PC-3 (cell line): ENCODE measurements at regions not wholly inside any gene's neighbourhood (a gene's known extent, or its start where the extent isn't known, plus 50 kb on each side); places are given as distances from the start of the nearest gene placed in this dataset.

ENCODE experiments used
- ATAC-seq: fragments of 200-7000 bp; cut with Tn5 transposase; 2 replicates; pipeline ENCODE4 v1.9.1; 2020; ENCODE audit warnings: mild to moderate bottlenecking, moderate library complexity
- BruUV-seq: library from RNA; stranded (reverse); fragments of 400-500 nt; replicated peaks from 2 replicates; lab custom pipeline; 2021; lab: Mats Ljungman, UMichigan
- CTCF ChIA-PET: fragments of 300-600 bp; sonication (Branson Sonifier 250); formaldehyde crosslinking; loops from one replicate; lab custom pipeline; 2022; ENCODE audit warnings: antibody characterized with exemption; lab: Charles Lee
- POLR2A ChIA-PET: fragments of 300-600 bp; sonication (Branson Sonifier 250); formaldehyde crosslinking; loops from one replicate; lab custom pipeline; 2022; ENCODE audit warnings: antibody characterized with exemption; ENCODE audit not compliant: unreplicated experiment; lab: Charles Lee
- DNase-seq: peaks from one replicate; pipeline ENCODE4 v3.0.0-alpha.2; 2015
- H2AFZ ChIP-seq: fragments of 300-600 bp; sonication (generic); 2 replicates; pipeline ENCODE4 v1.6.0; 2016; ENCODE audit warnings: antibody characterized with exemption, low read length
- H3F3A ChIP-seq: fragments of 300-600 bp; sonication (generic); one replicate; pipeline ENCODE4 v1.6.0; 2017; ENCODE audit warnings: antibody characterized with exemption, low read length, control low read depth, mild to moderate bottlenecking; ENCODE audit not compliant: unreplicated experiment
- H3K27ac ChIP-seq: fragments of 300-600 bp; sonication (generic); 2 replicates; pipeline ENCODE4 v1.5.1; 2016; ENCODE audit warnings: mild to moderate bottlenecking, low read length
- H3K27me3 ChIP-seq: fragments of 300-600 bp; sonication (generic); 2 replicates; pipeline ENCODE4 v1.6.1; 2016; ENCODE audit warnings: low read length, mixed read lengths
- H3K36me3 ChIP-seq: fragments of 300-600 bp; sonication (generic); 2 replicates; pipeline ENCODE4 v1.6.1; 2016; ENCODE audit warnings: low read depth, mixed run types, low read length, mixed read lengths
- H3K4me1 ChIP-seq: fragments of 300-600 bp; sonication (generic); 2 replicates; pipeline ENCODE4 v1.5.1; 2016; ENCODE audit warnings: low read length; ENCODE audit not compliant: insufficient read depth
- H3K4me2 ChIP-seq: fragments of 300-600 bp; sonication (generic); 2 replicates; pipeline ENCODE4 v1.6.0; 2016; ENCODE audit warnings: low read length
- H3K4me3 ChIP-seq: fragments of 300-600 bp; sonication (generic); 2 replicates; pipeline ENCODE4 v1.5.1; 2016; ENCODE audit warnings: mild to moderate bottlenecking, low read length, mixed read lengths
- H3K79me2 ChIP-seq: fragments of 300-600 bp; sonication (generic); 2 replicates; pipeline ENCODE4 v1.6.1; 2017; ENCODE audit warnings: low read length, mixed read lengths
- H3K9ac ChIP-seq: fragments of 300-600 bp; sonication (generic); 2 replicates; pipeline ENCODE4 v1.6.0; 2016; ENCODE audit warnings: mild to moderate bottlenecking, low read length
- H3K9me2 ChIP-seq: fragments of 300-600 bp; sonication (generic); replicated peaks from 2 replicates; pipeline ENCODE4 v1.6.1; 2016; ENCODE audit warnings: mixed run types, low read length, mixed read lengths
- H3K9me3 ChIP-seq: fragments of 300-600 bp; sonication (generic); 2 replicates; pipeline ENCODE4 v1.6.1; 2016; ENCODE audit warnings: low read length, mixed read lengths
- H4K20me1 ChIP-seq: fragments of 300-600 bp; sonication (generic); 2 replicates; pipeline ENCODE4 v1.6.1; 2016; ENCODE audit warnings: low read length, mixed read lengths
- CTCF ChIP-seq: fragments of 300-600 bp; sonication (generic); conservative IDR thresholded peaks from 2 replicates; pipeline ENCODE4 v1.5.1; 2017; ENCODE audit warnings: antibody characterized with exemption, low read depth, mild to moderate bottlenecking, low read length
- EZH2 ChIP-seq: fragments of 300-600 bp; sonication (generic); IDR thresholded peaks from one replicate; pipeline ENCODE4 v1.6.1; 2017; ENCODE audit warnings: antibody characterized with exemption, mild to moderate bottlenecking, low read length; ENCODE audit not compliant: unreplicated experiment
- EZH2phosphoT487 ChIP-seq: fragments of 300-600 bp; sonication (generic); IDR thresholded peaks from 2 replicates; pipeline ENCODE4 v1.6.1; 2018; ENCODE audit warnings: mild to moderate bottlenecking, antibody characterized with exemption, low read length, borderline replicate concordance
- intact Hi-C: fragments of 100-400 bp; cut with micrococcal nuclease; formaldehyde crosslinking; loops from 2 replicates; pipeline ENCODE4 v1.9.0; 2023

GRCh38 chr16:25390761-25391160, 133.1 kb upstream of the ZKSCAN2 start:
- DNase-seq (no peak), ATAC-seq (no peak)
- Histone ChIP-seq H3K9me2 (no peaks in the 10 kb centered on the region), H3K79me2 (no peaks in the 10 kb centered on the region), H3K9me3 (no peaks in the 10 kb centered on the region), H3F3A (no peaks in the 10 kb centered on the region), H3K36me3 (no peaks in the 10 kb centered on the region), H3K4me1 (no peaks in the 10 kb centered on the region), H3K4me2 (no peak overlapping the region), H3K27ac (no peak overlapping the region), H3K4me3 (no peak overlapping the region), H2AFZ (no peak overlapping the region), H3K27me3 (no peaks in the 10 kb centered on the region), H3K9ac (no peak overlapping the region), H4K20me1 (no peaks in the 10 kb centered on the region)
- TF ChIP-seq CTCF = no peak
- TF ChIP-seq EZH2 = no peak
- TF ChIP-seq EZH2phosphoT487 = no peak
- ChIA-PET POLR2A (no interaction called here), CTCF (no interaction called here)
- BruUV-seq = no TSS peak
- intact Hi-C loops = no loop called here

- intact Hi-C loops = no loop called here
- Histone ChIP-seq H3K9me2 (no peaks in the 10 kb centered on the region), H3K79me2 (no peaks in the 10 kb centered on the region), H4K20me1 (no peaks in the 10 kb centered on the region), H3K4me2 (no peak overlapping the region), H2AFZ (no peak overlapping the region), H3K4me3 (no peak overlapping the region), H3F3A (no peaks in the 10 kb centered on the region), H3K27me3 (no peaks in the 10 kb centered on the region), H3K4me1 (no peaks in the 10 kb centered on the region), H3K9ac (no peak overlapping the region), H3K36me3 (no peaks in the 10 kb centered on the region), H3K9me3 (no peaks in the 10 kb centered on the region), H3K27ac (no peak overlapping the region)
- POLR2A ChIA-PET = no interaction called here
- CTCF ChIA-PET = no interaction called here
- BruUV-seq = no TSS peak
- no peak for TF ChIP-seq EZH2phosphoT487
- TF ChIP-seq EZH2 = no peak
- ATAC-seq = no peak
- no peak for DNase-seq
Measured at GRCh38 chr16:25374556-25374955, 116.9 kb upstream of the ZKSCAN2 start.

GRCh38 chr16:25372716-25373115, 115.1 kb upstream of the ZKSCAN2 start:
- H4K20me1 ChIP-seq = no peaks in the 10 kb centered on the region
- no peaks in the 10 kb centered on the region for H3K36me3 ChIP-seq
- H3K9me3 ChIP-seq = no peaks in the 10 kb centered on the region
- TF ChIP-seq CTCF (no peak), EZH2phosphoT487 (no peak), EZH2 (no peak)
- CTCF ChIA-PET = no interaction called here
- no peaks in the 10 kb centered on the region for H3K27me3 ChIP-seq
- H3K4me1 ChIP-seq = no peaks in the 10 kb centered on the region
- ATAC-seq (no peak), DNase-seq (no peak)
- BruUV-seq = no TSS peak
- no peak overlapping the region for H2AFZ ChIP-seq
- H3F3A ChIP-seq = no peaks in the 10 kb centered on the region
- H3K4me3 ChIP-seq = no peak overlapping the region
- intact Hi-C loops = no loop called here
- no peaks in the 10 kb centered on the region for H3K79me2 ChIP-seq
- no peaks in the 10 kb centered on the region for H3K9me2 ChIP-seq
- H3K4me2 ChIP-seq = no peak overlapping the region
- POLR2A ChIA-PET = no interaction called here
- H3K27ac ChIP-seq = no peak overlapping the region
- H3K9ac ChIP-seq = no peak overlapping the region
